Gastroesophageal sphincter (tissue), 3 donors: ENCODE measurements at regions not wholly inside any gene's neighbourhood (a gene's known extent, or its start where the extent isn't known, plus 50 kb on each side); places are given as distances from the start of the nearest gene placed in this dataset.

Experiments
- CTCF ChIP-seq, 4 experiments: fragments of 200-600 bp in 2 of 4; fragments of 450-650 bp in 2 of 4; sonication (generic) in 1 of 4; IDR thresholded peaks; one replicate each; pipeline ENCODE4 v1.5.1; 2017 to 2019; ENCODE audit warnings: antibody characterized with exemption in 4 of 4, mild to moderate bottlenecking in 2 of 4, moderate library complexity in 2 of 4
- EP300 ChIP-seq: sonication (generic); formaldehyde crosslinking; IDR thresholded peaks from one replicate; pipeline ENCODE4 v1.6.1; 2017; ENCODE audit warnings: antibody characterized with exemption, mild to moderate bottlenecking
- POLR2A ChIP-seq, 2 donors: fragments of 450-650 bp; IDR thresholded peaks; one replicate each; pipeline ENCODE4 v1.6.1; 2017; ENCODE audit warnings: antibody characterized with exemption in 2 of 2, mild to moderate bottlenecking in 2 of 2, moderate library complexity in 1 of 2
- POLR2AphosphoS5 ChIP-seq: sonication (generic); formaldehyde crosslinking; IDR thresholded peaks from one replicate; pipeline ENCODE4 v1.6.1; 2017; ENCODE audit warnings: antibody characterized with exemption

- TF ChIP-seq CTCF (IDR thresholded peaks at IDR 0.05) (no peak), POLR2A (IDR thresholded peaks at IDR 0.05) (no peak), POLR2AphosphoS5 (no peak), EP300 (no peak)
These were observed 1233.3 kb upstream of the SEL1L start for GRCh38 chr14:82766996-82767395.
